ENCODE measurements at regions not wholly inside any gene's neighbourhood (a gene's known extent, or its start where the extent isn't known, plus 50 kb on each side); places are given as distances from the start of the nearest gene placed in this dataset.

GRCh38 chr5:68747521-68747920 lies 346.3 kb upstream of the SLC30A5 start:
- TF ChIP-seq CTCF (IDR thresholded peaks at IDR 0.05): no peak
- TF ChIP-seq EZH2 (IDR thresholded peaks at IDR 0.05; ENCODE audit: borderline replicate concordance, insufficient read depth, low read depth, low read length, poor library complexity, severe bottlenecking): no peak
